ENCODE measurements at regions not wholly inside any gene's neighbourhood (a gene's known extent, or its start where the extent isn't known, plus 50 kb on each side); places are given as distances from the start of the nearest gene placed in this dataset.
"Not testable (repeated sequence)": the region's sequence is repeated elsewhere in the genome, so short reads cannot be mapped to it uniquely, and the experiment has no call there.

DNA sequence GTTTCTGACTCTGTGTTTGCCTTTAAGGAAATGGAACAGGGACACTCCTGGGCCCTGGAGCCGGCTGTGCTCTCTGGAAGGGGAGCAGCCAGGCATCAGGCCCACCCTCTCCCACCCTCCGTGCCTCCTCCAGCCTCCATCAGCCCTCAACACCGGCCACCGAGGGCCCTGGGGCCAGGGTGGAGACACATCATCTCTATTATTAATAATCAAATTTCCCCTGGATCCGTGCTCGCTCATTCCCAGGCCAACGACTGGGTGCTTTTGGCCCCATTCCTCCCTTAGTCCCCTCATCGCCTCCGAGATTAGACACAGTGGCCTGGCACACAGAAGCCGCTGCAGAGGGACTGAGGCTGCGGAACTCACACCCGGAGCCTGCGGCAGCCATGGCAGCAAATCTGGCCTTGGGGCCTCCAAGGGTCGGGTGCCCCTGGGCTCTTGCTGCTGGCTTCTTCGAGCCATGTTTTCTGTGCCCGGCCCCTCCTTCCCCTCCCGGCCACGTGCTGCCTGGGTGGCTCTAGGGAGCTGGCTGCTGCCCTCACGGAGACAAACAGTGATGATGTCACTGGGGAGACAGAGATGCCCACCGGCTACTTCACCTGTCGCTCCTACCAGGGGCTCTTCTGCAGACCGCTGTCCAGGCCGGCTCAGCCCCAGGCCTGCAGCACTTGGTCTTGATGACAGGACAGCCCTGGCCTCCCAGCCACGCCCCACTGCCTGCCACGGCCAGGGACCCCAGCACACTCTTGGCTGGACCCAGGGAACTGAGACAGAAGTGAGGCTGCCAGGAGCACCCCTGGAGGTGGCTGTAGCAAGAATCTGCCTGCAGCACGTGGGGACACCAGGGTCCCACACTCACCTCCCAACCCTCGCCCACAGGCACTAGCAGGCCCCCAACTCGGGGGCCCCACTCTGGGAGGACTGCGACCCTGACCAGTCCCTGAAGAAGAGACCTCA, 76.6 kb upstream of the PPP1R26 start:
- Histone ChIP-seq H3K9me3 (ENCODE audit: low read depth, low read length) (no peaks in the 10 kb centered on the region), H3K9ac (ENCODE audit: insufficient read length) (no peak overlapping the region), H3K27ac (no peak overlapping the region), H3K4me3 (no peak overlapping the region), H3K36me3 (ENCODE audit: insufficient read depth, low read length) (no peaks in the 10 kb centered on the region)
- TF ChIP-seq POLR2AphosphoS5 (IDR thresholded peaks at IDR 0.05; ENCODE audit: borderline replicate concordance, low read depth, low read length): no peak
- no peak for TF ChIP-seq FOXP2 (optimal IDR thresholded peaks at IDR 0.05; ENCODE audit: control extremely low read depth, extremely low read length, insufficient read depth)
- no peak for TF ChIP-seq EZH2 (IDR thresholded peaks at IDR 0.05)
- DNase-seq (ENCODE audit: low read depth, low spot score): no peak

DNA sequence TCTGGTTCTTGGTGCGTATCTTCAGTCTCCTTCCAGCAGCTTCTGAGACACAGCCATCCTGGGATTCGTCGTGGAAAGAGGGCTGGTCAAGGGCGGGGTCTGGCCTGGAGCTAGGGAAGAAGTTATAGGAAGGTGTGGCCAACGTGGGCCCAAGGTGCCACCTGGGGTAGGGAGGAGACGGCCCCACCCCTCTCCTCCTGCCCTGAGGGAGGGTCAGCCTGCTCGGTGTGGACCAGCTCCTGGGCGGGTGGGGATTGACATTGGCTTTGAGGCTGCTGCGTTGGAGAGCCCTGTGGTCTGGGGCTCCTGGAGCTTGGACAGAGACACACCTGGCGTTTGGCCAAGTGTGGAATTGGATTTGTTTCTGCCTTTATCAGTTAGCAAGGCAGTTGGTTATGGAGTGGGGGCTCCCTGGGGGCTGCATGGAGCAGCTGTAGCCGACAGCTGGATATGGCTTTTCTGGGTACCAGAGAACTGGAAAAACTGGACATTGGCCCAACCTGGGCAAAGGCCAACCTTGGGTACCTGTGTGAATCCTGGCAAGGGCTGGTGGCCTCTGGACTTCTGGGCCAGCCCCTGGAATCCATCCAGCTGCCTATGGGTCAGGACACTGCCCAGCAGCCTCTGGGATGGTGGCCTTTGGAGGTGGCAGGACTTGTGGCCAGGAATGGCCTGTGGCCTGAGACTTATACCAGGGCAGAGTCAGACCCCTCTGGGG, 75.7 kb upstream of the PPP1R26 start:
- H3K27ac ChIP-seq: no peak overlapping the region
- H3K36me3 ChIP-seq (ENCODE audit: insufficient read depth, low read length): no peaks in the 10 kb centered on the region
- H3K4me3 ChIP-seq: no peak overlapping the region
- no peaks in the 10 kb centered on the region for H3K9me3 ChIP-seq (ENCODE audit: low read depth, low read length)
- DNase-seq (ENCODE audit: low read depth, low spot score): no peak
- TF ChIP-seq EZH2 (IDR thresholded peaks at IDR 0.05): no peak
- no peak for TF ChIP-seq FOXP2 (optimal IDR thresholded peaks at IDR 0.05; ENCODE audit: control extremely low read depth, extremely low read length, insufficient read depth)
- no peak for TF ChIP-seq POLR2AphosphoS5 (IDR thresholded peaks at IDR 0.05; ENCODE audit: borderline replicate concordance, low read depth, low read length)
- H3K9ac ChIP-seq (ENCODE audit: insufficient read length): no peak overlapping the region

DNA sequence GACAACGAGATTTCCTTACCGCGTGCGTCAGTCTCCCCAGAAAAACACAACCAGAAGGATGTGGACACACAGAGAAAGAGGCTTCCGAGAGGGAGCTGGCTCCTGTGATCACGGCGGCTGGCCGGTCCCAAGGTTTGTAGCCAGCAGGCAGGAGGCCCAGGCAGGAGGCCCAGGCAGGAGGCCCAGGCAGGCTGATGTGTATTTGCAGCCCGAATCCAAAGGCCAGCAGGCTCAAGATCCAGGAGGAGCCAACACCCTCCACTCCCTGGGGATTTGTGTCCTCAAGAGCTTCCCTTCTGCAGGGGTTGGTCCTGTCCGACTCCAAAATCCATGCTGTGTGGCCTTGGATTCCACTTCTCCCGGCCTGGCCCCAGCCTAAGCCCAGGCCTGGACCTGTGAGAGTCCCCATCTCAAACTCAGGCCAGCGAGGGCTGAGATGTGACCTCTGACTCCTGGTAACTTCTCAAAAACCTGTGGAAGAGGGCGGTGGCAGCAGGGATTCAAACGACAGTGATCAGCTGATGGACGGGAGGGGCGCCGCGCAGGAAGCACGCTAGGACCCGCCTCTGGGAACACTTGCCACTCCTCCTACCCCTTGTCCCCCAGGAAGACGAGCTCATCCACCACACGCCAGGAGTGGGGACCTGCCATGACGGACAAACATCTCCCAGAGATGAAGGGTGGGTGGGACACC, 75.0 kb upstream of the PPP1R26 start:
- no peak overlapping the region for H3K27ac ChIP-seq
- H3K36me3 ChIP-seq (ENCODE audit: insufficient read depth, low read length): no peaks in the 10 kb centered on the region
- DNase-seq (ENCODE audit: low read depth, low spot score): no peak
- no peaks in the 10 kb centered on the region for H3K9me3 ChIP-seq (ENCODE audit: low read depth, low read length)
- no peak overlapping the region for H3K9ac ChIP-seq (ENCODE audit: insufficient read length)
- H3K4me3 ChIP-seq: no peak overlapping the region
- TF ChIP-seq FOXP2 (optimal IDR thresholded peaks at IDR 0.05; ENCODE audit: control extremely low read depth, extremely low read length, insufficient read depth) (no peak), POLR2AphosphoS5 (IDR thresholded peaks at IDR 0.05; ENCODE audit: borderline replicate concordance, low read depth, low read length) (no peak), EZH2 (IDR thresholded peaks at IDR 0.05) (no peak)

DNA sequence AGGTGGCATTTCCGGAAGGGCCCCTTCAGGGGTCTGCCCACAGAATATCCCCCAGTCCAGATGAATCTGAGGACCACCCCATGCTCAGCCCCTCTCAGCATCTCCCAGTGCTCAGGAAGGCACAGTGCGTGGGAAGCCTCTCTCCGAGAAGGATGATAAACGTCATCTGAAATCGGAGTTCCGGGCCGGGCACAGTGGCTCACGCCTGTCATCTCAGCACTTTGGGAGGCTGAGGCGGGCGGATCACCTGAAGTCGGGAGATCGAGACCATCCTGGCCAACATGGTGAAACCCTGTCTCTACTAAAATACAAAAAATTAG, 74.5 kb upstream of the PPP1R26 start:
- H3K9ac ChIP-seq (ENCODE audit: insufficient read length); DNase-seq (ENCODE audit: low read depth, low spot score); H3K27ac ChIP-seq; H3K4me3 ChIP-seq; H3K9me3 ChIP-seq (ENCODE audit: low read depth, low read length); H3K36me3 ChIP-seq (ENCODE audit: insufficient read depth, low read length): not testable (repeated sequence)

DNA sequence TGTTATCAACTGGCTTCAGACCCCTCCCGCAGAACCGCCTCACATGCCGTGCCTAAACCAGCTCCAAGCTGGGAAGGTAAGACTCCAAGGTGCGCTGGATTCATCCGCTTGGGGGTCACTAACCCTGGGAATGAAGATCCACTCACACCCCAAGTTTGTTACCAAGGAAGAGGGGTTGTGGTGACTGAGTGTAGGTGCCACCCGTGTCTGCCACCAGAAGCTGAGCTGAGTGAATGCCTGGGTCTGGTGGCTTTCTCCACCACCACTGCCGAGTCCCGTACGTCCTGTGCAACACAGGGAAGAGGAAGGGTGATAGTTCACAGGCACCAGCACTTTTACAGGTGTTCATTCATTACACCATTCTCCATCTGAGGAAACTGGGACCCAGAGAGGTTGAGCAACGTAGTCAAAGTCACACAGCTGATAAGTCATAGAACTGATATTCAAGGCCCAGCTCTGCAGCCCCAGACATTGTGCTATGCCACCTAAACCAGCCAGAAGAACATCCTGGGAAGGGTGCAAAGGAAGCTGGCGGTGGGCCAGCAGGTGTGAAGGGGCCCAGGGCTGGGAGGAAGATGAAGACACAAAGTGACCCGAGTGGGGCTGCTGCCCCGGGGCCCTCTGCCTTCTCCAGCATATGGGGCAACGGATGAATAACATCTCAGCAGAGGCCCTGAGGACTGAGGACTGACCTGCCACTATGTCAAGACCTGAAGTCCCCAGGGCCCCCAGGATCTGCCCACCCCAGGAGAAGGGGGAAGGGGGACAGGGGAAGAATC, 70.9 kb upstream of the PPP1R26 start:
- Histone ChIP-seq H3K27ac (no peak overlapping the region), H3K9ac (ENCODE audit: insufficient read length) (no peak overlapping the region), H3K9me3 (ENCODE audit: low read depth, low read length) (no peaks in the 10 kb centered on the region), H3K36me3 (ENCODE audit: insufficient read depth, low read length) (no peaks in the 10 kb centered on the region), H3K4me3 (no peak overlapping the region)
- TF ChIP-seq FOXP2 (optimal IDR thresholded peaks at IDR 0.05; ENCODE audit: control extremely low read depth, extremely low read length, insufficient read depth) (no peak), EZH2 (IDR thresholded peaks at IDR 0.05) (no peak)
- no peak for DNase-seq (ENCODE audit: low read depth, low spot score)

DNA sequence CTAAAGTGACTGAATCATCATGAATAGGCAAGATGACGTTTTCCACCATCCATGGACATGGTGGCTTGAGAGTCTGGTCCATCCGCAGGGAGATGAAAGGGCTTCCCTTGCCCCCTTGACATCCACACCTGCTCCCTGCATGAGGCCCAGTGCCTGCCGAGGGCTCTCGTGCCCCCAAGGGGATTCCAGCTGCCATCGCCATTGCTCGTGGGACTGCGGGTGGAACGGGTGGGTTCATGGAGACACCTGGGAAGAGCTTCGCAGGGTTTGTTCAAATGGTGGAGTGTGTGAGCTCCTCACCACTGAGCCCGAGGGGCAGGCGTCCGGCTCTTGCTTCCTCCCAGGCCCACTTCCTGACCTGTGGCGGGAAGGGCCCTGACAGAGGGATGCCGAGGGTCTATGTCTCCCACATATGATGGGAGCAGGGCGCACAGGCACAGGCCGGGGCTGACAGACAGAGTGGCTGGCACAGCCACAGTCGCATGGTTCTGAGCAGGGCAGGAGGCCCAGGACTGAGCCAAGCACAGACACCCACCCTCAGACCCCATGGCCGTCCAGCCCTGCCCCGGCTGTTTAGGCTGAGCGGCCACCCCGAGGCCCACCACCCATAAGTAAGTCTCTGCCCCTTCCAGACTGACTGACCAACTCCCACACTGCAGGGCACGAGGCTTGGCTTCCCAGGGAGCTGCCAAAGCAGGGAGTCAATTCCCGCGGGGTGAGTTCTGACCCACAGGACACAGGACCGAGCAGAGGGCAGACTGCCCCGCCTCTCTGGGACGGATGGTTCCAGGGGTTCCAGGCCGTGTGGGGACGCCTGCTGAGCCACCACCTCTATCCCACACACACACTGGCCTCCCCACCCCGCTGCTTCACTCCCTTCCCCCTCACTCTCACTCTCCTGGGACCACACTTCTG, 70.0 kb upstream of the PPP1R26 start:
- H3K9me3 ChIP-seq (ENCODE audit: low read depth, low read length): no peaks in the 10 kb centered on the region
- no peak overlapping the region for H3K9ac ChIP-seq (ENCODE audit: insufficient read length)
- H3K27ac ChIP-seq: no peak overlapping the region
- no peak overlapping the region for H3K4me3 ChIP-seq
- H3K36me3 ChIP-seq (ENCODE audit: insufficient read depth, low read length): no peaks in the 10 kb centered on the region
- no peak for TF ChIP-seq FOXP2 (optimal IDR thresholded peaks at IDR 0.05; ENCODE audit: control extremely low read depth, extremely low read length, insufficient read depth)
- TF ChIP-seq EZH2 (IDR thresholded peaks at IDR 0.05): no peak
- no peak for TF ChIP-seq POLR2AphosphoS5 (IDR thresholded peaks at IDR 0.05; ENCODE audit: borderline replicate concordance, low read depth, low read length)
- no peak for DNase-seq (ENCODE audit: low read depth, low spot score)

DNA sequence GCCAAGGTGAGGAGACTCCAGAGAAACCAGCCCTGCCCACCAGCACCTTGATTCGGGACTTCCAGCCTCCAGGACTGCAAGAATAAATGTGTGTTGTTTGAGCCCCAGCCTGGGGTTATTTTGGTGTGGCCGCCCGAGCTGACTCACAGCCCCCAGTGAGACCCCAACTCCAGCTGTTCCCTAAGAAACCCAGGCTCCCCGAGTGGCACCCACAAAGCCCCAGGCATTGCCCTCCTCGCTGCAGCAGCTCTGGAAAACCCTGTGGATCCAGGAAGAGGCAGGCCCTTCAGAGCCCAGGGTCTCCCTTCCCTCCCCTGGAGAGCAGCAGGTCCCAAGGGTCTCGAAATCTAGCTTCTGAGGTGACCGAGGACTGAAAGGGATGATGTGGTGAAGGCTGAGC, 69.2 kb upstream of the PPP1R26 start:
- H3K4me3 ChIP-seq: no peak overlapping the region
- H3K27ac ChIP-seq: no peak overlapping the region
- TF ChIP-seq POLR2AphosphoS5 (IDR thresholded peaks at IDR 0.05; ENCODE audit: borderline replicate concordance, low read depth, low read length) (no peak), FOXP2 (optimal IDR thresholded peaks at IDR 0.05; ENCODE audit: control extremely low read depth, extremely low read length, insufficient read depth) (no peak), EZH2 (IDR thresholded peaks at IDR 0.05) (no peak)
- H3K9me3 ChIP-seq (ENCODE audit: low read depth, low read length): no peaks in the 10 kb centered on the region
- H3K36me3 ChIP-seq (ENCODE audit: insufficient read depth, low read length): no peaks in the 10 kb centered on the region
- no peak overlapping the region for H3K9ac ChIP-seq (ENCODE audit: insufficient read length)
- no peak for DNase-seq (ENCODE audit: low read depth, low spot score)

Data from SK-N-MC (cell line).